ENCODE measurements at regions not wholly inside any gene's neighbourhood (a gene's known extent, or its start where the extent isn't known, plus 50 kb on each side); places are given as distances from the start of the nearest gene placed in this dataset.

GRCh38 chr2:146852661-146853060, 992.2 kb upstream of the ACVR2A start:
- H3K27me3 ChIP-seq: no peaks in the 10 kb centered on the region
- H3K9me3 ChIP-seq: no peaks in the 10 kb centered on the region
- WGBS, 2 donors: 68 to 71% methylated on average over 1 of the region's 1 CpG
- no peak for DNase-seq
- H3K36me3 ChIP-seq (ENCODE audit: low read depth, missing control alignments): no peaks in the 10 kb centered on the region
- no peaks in the 10 kb centered on the region for H3K4me1 ChIP-seq
- no peak for TF ChIP-seq POLR2A (IDR thresholded peaks at IDR 0.05)
- TF ChIP-seq, protein P1, sequence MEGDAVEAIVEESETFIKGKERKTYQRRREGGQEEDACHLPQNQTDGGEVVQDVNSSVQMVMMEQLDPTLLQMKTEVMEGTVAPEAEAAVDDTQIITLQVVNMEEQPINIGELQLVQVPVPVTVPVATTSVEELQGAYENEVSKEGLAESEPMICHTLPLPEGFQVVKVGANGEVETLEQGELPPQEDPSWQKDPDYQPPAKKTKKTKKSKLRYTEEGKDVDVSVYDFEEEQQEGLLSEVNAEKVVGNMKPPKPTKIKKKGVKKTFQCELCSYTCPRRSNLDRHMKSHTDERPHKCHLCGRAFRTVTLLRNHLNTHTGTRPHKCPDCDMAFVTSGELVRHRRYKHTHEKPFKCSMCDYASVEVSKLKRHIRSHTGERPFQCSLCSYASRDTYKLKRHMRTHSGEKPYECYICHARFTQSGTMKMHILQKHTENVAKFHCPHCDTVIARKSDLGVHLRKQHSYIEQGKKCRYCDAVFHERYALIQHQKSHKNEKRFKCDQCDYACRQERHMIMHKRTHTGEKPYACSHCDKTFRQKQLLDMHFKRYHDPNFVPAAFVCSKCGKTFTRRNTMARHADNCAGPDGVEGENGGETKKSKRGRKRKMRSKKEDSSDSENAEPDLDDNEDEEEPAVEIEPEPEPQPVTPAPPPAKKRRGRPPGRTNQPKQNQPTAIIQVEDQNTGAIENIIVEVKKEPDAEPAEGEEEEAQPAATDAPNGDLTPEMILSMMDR (IDR thresholded peaks at IDR 0.05): no peak
- H3K27ac ChIP-seq: no peak overlapping the region
- intact Hi-C loops (cut with DNase I; ENCODE audit: low total_unique reads): no loop called here
- H3K4me3 ChIP-seq: no peak overlapping the region

DNA sequence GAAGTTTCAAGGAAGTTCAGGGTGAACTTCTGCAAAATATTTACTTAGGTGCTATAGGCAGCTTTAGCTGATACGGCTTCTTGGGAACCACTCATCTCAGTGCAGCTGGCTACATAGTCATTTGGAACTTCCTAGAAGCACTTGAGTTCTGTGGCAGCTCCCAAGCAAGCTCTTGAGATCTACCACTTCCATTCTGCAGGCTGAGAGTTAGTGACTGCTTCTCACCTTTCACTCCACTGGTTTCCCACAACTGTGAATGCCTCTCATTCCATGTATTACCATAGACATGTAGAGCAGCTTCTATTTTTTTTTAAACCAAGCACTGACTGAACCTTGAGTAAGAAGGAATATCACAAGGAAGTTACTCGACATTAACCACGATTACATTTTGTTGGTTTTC, 994.1 kb upstream of the ACVR2A start:
- no peak for DNase-seq
- H3K36me3 ChIP-seq (ENCODE audit: low read depth, missing control alignments): no peaks in the 10 kb centered on the region
- intact Hi-C loops (cut with DNase I; ENCODE audit: low total_unique reads): no loop called here

DNA sequence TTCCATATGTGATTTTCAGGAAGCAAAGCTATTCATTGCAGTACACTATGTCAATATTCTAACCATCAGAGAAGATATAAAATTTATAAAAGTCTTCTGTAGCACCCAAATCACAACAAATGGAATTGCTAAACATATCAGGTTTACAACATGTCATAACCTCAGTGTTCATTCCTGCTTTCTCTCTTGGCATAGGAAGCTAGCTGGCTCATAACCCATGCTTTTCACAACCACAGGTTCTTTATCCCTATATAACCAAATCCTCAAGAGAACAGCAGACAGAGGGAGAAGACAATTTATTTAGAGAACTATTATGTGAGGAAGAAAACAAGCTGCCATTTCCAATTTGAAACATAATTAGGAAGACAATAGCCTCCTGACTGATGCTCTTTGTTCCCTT, 997.0 kb upstream of the ACVR2A start:
- no peaks in the 10 kb centered on the region for H3K27me3 ChIP-seq
- no peak for DNase-seq
- intact Hi-C loops (cut with DNase I; ENCODE audit: low total_unique reads): no loop called here
- H3K9me3 ChIP-seq: no peaks in the 10 kb centered on the region
- no peaks in the 10 kb centered on the region for H3K4me1 ChIP-seq
- no peak overlapping the region for H3K27ac ChIP-seq
- TF ChIP-seq POLR2A (IDR thresholded peaks at IDR 0.05): no peak
- TF ChIP-seq, protein P1 (IDR thresholded peaks at IDR 0.05): no peak
- H3K36me3 ChIP-seq (ENCODE audit: low read depth, missing control alignments): no peaks in the 10 kb centered on the region
- no peak overlapping the region for H3K4me3 ChIP-seq

More for the DNA sequence above, 994.1 kb upstream of the ACVR2A start:
- H3K9me3 ChIP-seq: no peaks in the 10 kb centered on the region
- no peaks in the 10 kb centered on the region for H3K4me1 ChIP-seq
- no peaks in the 10 kb centered on the region for H3K27me3 ChIP-seq
- H3K4me3 ChIP-seq: no peak overlapping the region
- 94 to 98% methylated on average over 3 of the region's 3 CpGs for WGBS, 2 donors
- TF ChIP-seq, protein P1 (IDR thresholded peaks at IDR 0.05): no peak
- TF ChIP-seq POLR2A (IDR thresholded peaks at IDR 0.05): no peak
- H3K27ac ChIP-seq: no peak overlapping the region

DNA sequence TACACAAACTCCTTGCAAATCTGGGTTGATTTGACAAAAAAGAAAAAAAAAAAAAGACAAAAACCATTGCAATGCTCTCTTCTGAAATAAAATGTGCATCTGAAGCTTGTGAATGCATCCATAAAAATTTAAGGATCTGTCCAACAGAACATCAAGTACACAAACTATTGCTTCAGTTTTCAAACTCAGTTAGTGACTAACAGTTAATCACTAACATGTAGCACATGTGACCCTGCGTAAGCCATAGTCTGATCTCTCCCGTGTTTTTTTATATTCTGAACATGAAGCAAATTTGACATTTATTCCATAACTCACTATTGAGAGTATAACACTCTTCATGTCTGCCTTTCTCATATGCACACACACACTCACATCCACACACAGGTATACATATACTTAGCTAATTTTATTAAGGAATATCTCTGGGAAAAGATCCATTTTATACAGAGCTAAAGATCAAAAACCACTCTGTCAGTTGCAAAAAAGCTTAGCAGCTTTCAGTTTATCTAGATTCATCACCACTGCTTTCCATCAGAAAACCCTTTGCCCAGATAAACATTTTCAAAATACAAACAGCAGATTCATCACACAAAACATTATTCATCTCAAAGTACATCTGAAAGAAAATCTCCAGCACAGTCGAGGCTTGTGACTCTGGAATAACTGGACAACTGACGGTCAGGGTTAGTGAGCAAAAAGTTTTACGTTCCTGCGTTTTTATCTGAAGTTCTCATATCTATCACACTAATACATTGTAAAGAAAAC, 1000.4 kb upstream of the ACVR2A start:
- WGBS, 2 donors: 78 to 80% methylated on average over 6 of the region's 6 CpGs
- DNase-seq: no peak
- Histone ChIP-seq H3K4me3 (no peak overlapping the region), H3K27ac (no peak overlapping the region), H3K4me1 (no peaks in the 10 kb centered on the region), H3K9me3 (no peaks in the 10 kb centered on the region), H3K36me3 (ENCODE audit: low read depth, missing control alignments) (no peaks in the 10 kb centered on the region), H3K27me3 (no peaks in the 10 kb centered on the region)
- intact Hi-C loops (cut with DNase I; ENCODE audit: low total_unique reads): no loop called here
- TF ChIP-seq, protein P1 (IDR thresholded peaks at IDR 0.05): no peak
- TF ChIP-seq POLR2A (IDR thresholded peaks at IDR 0.05): no peak

GRCh38 chr2:146837857-146838256, 1007.0 kb upstream of the ACVR2A start:
- H3K27ac ChIP-seq: no peak overlapping the region
- H3K9me3 ChIP-seq: no peaks in the 10 kb centered on the region
- DNase-seq: no peak
- TF ChIP-seq POLR2A (IDR thresholded peaks at IDR 0.05): no peak
- TF ChIP-seq, protein P1 (IDR thresholded peaks at IDR 0.05): no peak
- H3K4me1 ChIP-seq: no peaks in the 10 kb centered on the region
- H3K4me3 ChIP-seq: no peak overlapping the region
- H3K36me3 ChIP-seq (ENCODE audit: low read depth, missing control alignments): no peaks in the 10 kb centered on the region
- intact Hi-C loops (cut with DNase I; ENCODE audit: low total_unique reads): no loop called here
- H3K27me3 ChIP-seq: no peaks in the 10 kb centered on the region

Data from testis (tissue), 2 donors.